IMR-90 (cell line): ENCODE measurements at regions not wholly inside any gene's neighbourhood (a gene's known extent, or its start where the extent isn't known, plus 50 kb on each side); places are given as distances from the start of the nearest gene placed in this dataset.

ENCODE experiments used
- ATAC-seq: fragments of 200-7000 bp; cut with Tn5 transposase; 2 replicates; pipeline ENCODE4 v1.9.1; 2020; ENCODE audit warnings: low read depth, mild to moderate bottlenecking, moderate library complexity
- BruUV-seq: library from RNA; stranded (reverse); fragments of 400-500 nt; replicated peaks from 2 replicates; lab custom pipeline; 2021; lab: Mats Ljungman, UMichigan
- CTCF ChIA-PET: fragments of 300-600 bp; formaldehyde crosslinking; extraction: SDS; loops from one replicate; lab custom pipeline; 2021; ENCODE audit warnings: antibody characterized with exemption; lab: Yijun Ruan, JAX
- POLR2A ChIA-PET: fragments of 300-600 bp; sonication (Branson Sonifier 250); formaldehyde crosslinking; loops from one replicate; lab custom pipeline; 2022; ENCODE audit warnings: antibody characterized with exemption; ENCODE audit not compliant: unreplicated experiment; lab: Charles Lee
- DNase-seq: peaks from one replicate; pipeline ENCODE4 v3.0.0; 2013
- H2AFZ ChIP-seq: replicated peaks from 2 replicates; pipeline ENCODE3; 2013; ENCODE audit warnings: low read length, mild to moderate bottlenecking; ENCODE audit not compliant: poor library complexity
- H2AK5ac ChIP-seq: 2 replicates; pipeline ENCODE4 v1.6.1; 2013; ENCODE audit warnings: low read depth, low read length, inconsistent platforms
- H2AK9ac ChIP-seq: replicated peaks from 2 replicates; pipeline ENCODE3; 2013; ENCODE audit warnings: mild to moderate bottlenecking, low read depth, low read length, moderate library complexity; ENCODE audit not compliant: poor library complexity
- H2BK120ac ChIP-seq: 2 replicates; pipeline ENCODE4 v1.6.1; 2013; ENCODE audit warnings: low read depth, low read length, inconsistent platforms
- H2BK15ac ChIP-seq: 3 replicates; pipeline ENCODE4 v1.6.1; 2013; ENCODE audit warnings: low read depth, low read length, inconsistent platforms
- H2BK20ac ChIP-seq: 2 replicates; pipeline ENCODE4 v1.6.1; 2013; ENCODE audit warnings: low read depth, mild to moderate bottlenecking, inconsistent platforms, low read length, moderate library complexity
- H2BK5ac ChIP-seq: 2 replicates; pipeline ENCODE4 v1.6.1; 2013; ENCODE audit warnings: mild to moderate bottlenecking, low read depth, low read length, inconsistent platforms; ENCODE audit not compliant: poor library complexity, severe bottlenecking
- H3K14ac ChIP-seq: replicated peaks from 2 replicates; pipeline ENCODE4 v1.6.1; 2013; ENCODE audit warnings: low read depth, low read length, inconsistent platforms
- H3K18ac ChIP-seq: 2 replicates; pipeline ENCODE4 v1.6.1; 2013; ENCODE audit warnings: low read depth, low read length, control low read depth
- H3K23ac ChIP-seq: 2 replicates; pipeline ENCODE4 v1.6.1; 2013; ENCODE audit warnings: low read depth, low read length, inconsistent platforms
- H3K27ac ChIP-seq: 2 replicates; pipeline ENCODE4 v1.5.1; 2013; ENCODE audit warnings: mild to moderate bottlenecking, control low read depth, low read length; ENCODE audit not compliant: insufficient read depth
- H3K27me3 ChIP-seq: 2 replicates; pipeline ENCODE4 v1.6.1; 2013; ENCODE audit warnings: low read length; ENCODE audit not compliant: control insufficient read depth, insufficient read depth
- H3K36me3 ChIP-seq: 2 replicates; pipeline ENCODE4 v1.6.1; 2013; ENCODE audit warnings: low read length, mixed read lengths; ENCODE audit not compliant: control insufficient read depth, insufficient read depth
- H3K4ac ChIP-seq: 2 replicates; pipeline ENCODE4 v1.6.1; 2013; ENCODE audit warnings: low read depth, low read length, inconsistent platforms
- H3K4me1 ChIP-seq: 2 replicates; pipeline ENCODE4 v1.6.1; 2013; ENCODE audit warnings: low read length, mixed read lengths; ENCODE audit not compliant: control insufficient read depth, insufficient read depth
- H3K4me2 ChIP-seq: 2 replicates; pipeline ENCODE4 v1.6.1; 2013; ENCODE audit warnings: low read depth, mild to moderate bottlenecking, control low read depth, low read length, moderate library complexity
- H3K4me3 ChIP-seq: 2 replicates; pipeline ENCODE4 v1.5.1; 2013; ENCODE audit warnings: low read depth, mild to moderate bottlenecking, control low read depth, low read length, moderate library complexity; ENCODE audit not compliant: insufficient read depth
- H3K56ac ChIP-seq: 2 replicates; pipeline ENCODE4 v1.6.1; 2013; ENCODE audit warnings: low read length, inconsistent platforms; ENCODE audit not compliant: insufficient read depth; ENCODE audit errors: extremely low read depth
- H3K79me1 ChIP-seq, 2 experiments: 2 replicates each; pipeline ENCODE4 v1.6.1; 2013; ENCODE audit warnings: low read length in 2 of 2, inconsistent platforms in 1 of 2, low read depth in 1 of 2
- H3K9ac ChIP-seq: 2 replicates; pipeline ENCODE4 v1.6.1; 2013; ENCODE audit warnings: low read depth, low read length, control low read depth
- H3K9me1 ChIP-seq: 2 replicates; pipeline ENCODE4 v1.6.1; 2013; ENCODE audit warnings: low read length, inconsistent platforms; ENCODE audit not compliant: insufficient read depth
- H3K9me3 ChIP-seq: 2 replicates; pipeline ENCODE4 v1.6.1; 2013; ENCODE audit warnings: low read length; ENCODE audit not compliant: control insufficient read depth, insufficient read depth
- H4K20me1 ChIP-seq: 2 replicates; pipeline ENCODE4 v1.6.1; 2013; ENCODE audit warnings: low read length, inconsistent platforms; ENCODE audit not compliant: insufficient read depth
- H4K5ac ChIP-seq: 2 replicates; pipeline ENCODE4 v1.6.1; 2013; ENCODE audit warnings: mild to moderate bottlenecking, low read depth, low read length, control low read depth
- H4K8ac ChIP-seq, 2 experiments: 2 replicates each; pipeline ENCODE4 v1.6.1; 2013; ENCODE audit warnings: low read depth in 2 of 2, low read length in 2 of 2, control low read depth in 1 of 2, inconsistent platforms in 1 of 2
- H4K91ac ChIP-seq: 2 replicates; pipeline ENCODE4 v1.6.1; 2013; ENCODE audit warnings: low read depth, low read length, inconsistent platforms; ENCODE audit not compliant: insufficient read depth
- BHLHE40 ChIP-seq: fragments of 150-350 bp; IDR thresholded peaks from 2 replicates; pipeline ENCODE4 v1.6.1; 2016; ENCODE audit warnings: mild to moderate bottlenecking, low read depth, low read length
- CEBPB ChIP-seq: IDR thresholded peaks from 2 replicates; pipeline ENCODE4 v1.6.1; 2012; ENCODE audit warnings: low read depth, low read length, improper control_type of control experiment
- CHD1 ChIP-seq: IDR thresholded peaks from 2 replicates; pipeline ENCODE4 v1.6.1; 2012; ENCODE audit warnings: low read depth, low read length, improper control_type of control experiment
- CTCF ChIP-seq: conservative IDR thresholded peaks from 2 replicates; pipeline ENCODE4 v1.5.1; 2012; ENCODE audit warnings: mild to moderate bottlenecking, low read depth, low read length, improper control_type of control experiment
- ELK1 ChIP-seq: fragments of 150-350 bp; IDR thresholded peaks from 2 replicates; pipeline ENCODE4 v1.6.1; 2016; ENCODE audit warnings: low read depth, mild to moderate bottlenecking, low read length, moderate library complexity, borderline replicate concordance
- FOS ChIP-seq: fragments of 150-350 bp; IDR thresholded peaks from 2 replicates; pipeline ENCODE4 v1.6.1; 2016; ENCODE audit warnings: low read depth, low read length
- MAFK ChIP-seq: IDR thresholded peaks from 2 replicates; pipeline ENCODE4 v1.6.1; 2012; ENCODE audit warnings: low read depth, low read length, improper control_type of control experiment
- MAZ ChIP-seq: IDR thresholded peaks from 2 replicates; pipeline ENCODE4 v1.6.1; 2012; ENCODE audit warnings: low read depth, mild to moderate bottlenecking, low read length, improper control_type of control experiment, moderate library complexity, borderline replicate concordance
- MXI1 ChIP-seq: IDR thresholded peaks from 2 replicates; pipeline ENCODE4 v1.6.1; 2012; ENCODE audit warnings: low read depth, mild to moderate bottlenecking, low read length, moderate library complexity, borderline replicate concordance
- NFE2L2 ChIP-seq: fragments of 150-350 bp; IDR thresholded peaks from 2 replicates; pipeline ENCODE4 v1.6.1; 2016; ENCODE audit warnings: low read depth, mild to moderate bottlenecking, low read length
- POLR2A ChIP-seq: IDR thresholded peaks from 2 replicates; pipeline ENCODE4 v1.6.1; 2012; ENCODE audit warnings: mild to moderate bottlenecking, low read depth, low read length
- RAD21 ChIP-seq: IDR thresholded peaks from 2 replicates; pipeline ENCODE4 v1.6.1; 2012; ENCODE audit warnings: low read length, improper control_type of control experiment
- RCOR1 ChIP-seq: IDR thresholded peaks from 2 replicates; pipeline ENCODE4 v1.6.1; 2012; ENCODE audit warnings: mild to moderate bottlenecking, low read length, improper control_type of control experiment; ENCODE audit not compliant: insufficient replicate concordance
- RFX5 ChIP-seq: IDR thresholded peaks from 2 replicates; pipeline ENCODE4 v1.8.0; 2012; ENCODE audit warnings: low read depth, mild to moderate bottlenecking, low read length, moderate library complexity
- SMC3 ChIP-seq: fragments of 150-350 bp; IDR thresholded peaks from 2 replicates; pipeline ENCODE4 v1.6.1; 2016; ENCODE audit warnings: low read depth, mild to moderate bottlenecking, antibody characterized with exemption, low read length, moderate library complexity
- USF2 ChIP-seq: fragments of 150-350 bp; IDR thresholded peaks from 2 replicates; pipeline ENCODE4 v1.6.1; 2017; ENCODE audit warnings: mild to moderate bottlenecking, antibody characterized with exemption, low read length, low read depth
- WGBS, 2 experiments: methylation state at CpG; one replicate each; pipeline versions ENCODE4 v1.1.5 to v1.1.7; 2013; ENCODE audit warnings: missing lambda C conversion rate in 2 of 2; ENCODE audit not compliant: insufficient read length in 1 of 2; ENCODE audit errors: extremely low coverage in 2 of 2; 5-methylcytosine and 5-hydroxymethylcytosine counted together
- dilution Hi-C: fragments of 300-500 bp; cut with HindIII; formaldehyde crosslinking; loops from one replicate; pipeline ENCODE4 v1.14.3; 2018; ENCODE audit warnings: low sequenced_read_pairs; ENCODE audit not compliant: unreplicated experiment
- in situ Hi-C: fragments of 300-500 bp; cut with MboI; formaldehyde crosslinking; loops from 3 replicates; pipeline ENCODE4 v1.14.3; 2019; ENCODE audit warnings: low sequenced_read_pairs, inconsistent platforms, mixed read lengths
- intact Hi-C: fragments of 100-400 bp; cut with micrococcal nuclease; formaldehyde crosslinking; loops from 2 replicates; pipeline ENCODE4 v1.10.0; 2022

DNA sequence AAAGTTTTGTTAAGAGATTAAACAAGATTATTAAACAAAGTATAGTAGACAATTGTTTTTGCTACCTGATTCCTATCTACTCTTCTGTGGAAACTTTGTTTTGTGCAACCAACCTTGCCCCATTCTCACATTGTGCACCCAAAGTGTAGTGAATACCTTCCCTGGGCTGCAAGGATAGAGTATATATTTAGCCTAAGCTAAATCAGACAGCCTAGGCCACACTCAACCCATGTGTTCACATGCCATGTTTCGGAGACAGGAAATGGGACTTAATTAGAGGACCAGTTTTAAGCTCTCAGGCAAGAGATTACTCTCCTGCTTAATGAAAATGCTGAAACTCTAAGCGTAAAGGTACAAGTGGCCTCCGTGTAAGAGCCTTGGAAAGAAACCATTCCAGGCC is 734.9 kb upstream of the USP15 start:
- no peak overlapping the region for H2BK120ac ChIP-seq
- H3K27ac ChIP-seq, result no peak overlapping the region
- no peak overlapping the region for H3K4me3 ChIP-seq
- no peaks in the 10 kb centered on the region for H3K4me1 ChIP-seq
- in situ Hi-C loops (no loop called here), intact Hi-C loops (no loop called here), dilution Hi-C loops (no loop called here)
- no peak overlapping the region for H3K9ac ChIP-seq
- H4K91ac ChIP-seq, result no peak overlapping the region
- H2AK5ac ChIP-seq, result no peak overlapping the region
- DNase-seq, result no peak
- H4K8ac ChIP-seq, result no peak overlapping the region
- H2BK5ac ChIP-seq, result no peak overlapping the region
- no peak overlapping the region for H4K5ac ChIP-seq
- H3K79me1 ChIP-seq, result no peaks in the 10 kb centered on the region
- H4K20me1 ChIP-seq, result no peaks in the 10 kb centered on the region
- H3K56ac ChIP-seq, result no peak overlapping the region
- H3K9me1 ChIP-seq, result no peaks in the 10 kb centered on the region
- H3K4me2 ChIP-seq, result no peak overlapping the region
- no peak overlapping the region for H2AFZ ChIP-seq
- no peak for ATAC-seq
- no TSS peak for BruUV-seq
- no peak overlapping the region for H3K23ac ChIP-seq
- no peak overlapping the region for H3K4ac ChIP-seq
- H3K14ac ChIP-seq, result no peak overlapping the region
- ChIA-PET CTCF (no interaction called here), POLR2A (no interaction called here)
- no peak overlapping the region for H2AK9ac ChIP-seq
- no CpG with 5 or more reads among the region's 3 CpGs for WGBS, 2 experiments
- H3K36me3 ChIP-seq, result no peaks in the 10 kb centered on the region
- no peaks in the 10 kb centered on the region for H3K27me3 ChIP-seq
- no peak for TF ChIP-seq SMC3
- TF ChIP-seq MXI1, result no peak
- no peak for TF ChIP-seq RCOR1
- no peak for TF ChIP-seq CTCF
- TF ChIP-seq ELK1, result no peak
- TF ChIP-seq RFX5, result no peak
- TF ChIP-seq NFE2L2, result no peak
- no peak for TF ChIP-seq CEBPB
- TF ChIP-seq MAZ, result no peak
- no peak for TF ChIP-seq POLR2A
- no peak for TF ChIP-seq MAFK
- no peak for TF ChIP-seq USF2
- no peak for TF ChIP-seq RAD21
- no peak for TF ChIP-seq FOS
- no peak for TF ChIP-seq BHLHE40
- TF ChIP-seq CHD1, result no peak
- no peak overlapping the region for H2BK20ac ChIP-seq
- H2BK15ac ChIP-seq, result no peak overlapping the region
- no peak overlapping the region for H3K18ac ChIP-seq
- 0 out of 2 replicates have a peak, but pooled peaks cover 5% of the 10 kb centered on the region for H3K9me3 ChIP-seq
